Fibroblast of villous mesenchyme (primary cell): ENCODE measurements at regions not wholly inside any gene's neighbourhood (a gene's known extent, or its start where the extent isn't known, plus 50 kb on each side); places are given as distances from the start of the nearest gene placed in this dataset.

Experiments used
- DNase-seq: peaks from one replicate; pipeline ENCODE4 v3.0.0-alpha.2; 2010; ENCODE audit warnings: low read depth
- H3K4me3 ChIP-seq: 2 replicates; pipeline ENCODE4 v1.5.1; 2011; ENCODE audit warnings: low read depth, mild to moderate bottlenecking, low read length
- CTCF ChIP-seq: IDR thresholded peaks from 2 replicates; pipeline ENCODE4 v1.5.1; 2012; ENCODE audit warnings: low read depth, mild to moderate bottlenecking, low read length; ENCODE audit not compliant: insufficient read depth

- no peak for TF ChIP-seq CTCF
- no peak overlapping the region for H3K4me3 ChIP-seq
- no peak for DNase-seq
Observed at GRCh38 chr2:53473775-53474311, 293.8 kb upstream of the CHAC2 start.

GRCh38 chr2:53473236-53473635, 294.4 kb upstream of the CHAC2 start:
- TF ChIP-seq CTCF = peak; percentile 29
- H3K4me3 ChIP-seq = no peak overlapping the region
- DNase-seq = no peak

GRCh38 chr2:53467467-53468180, 300.0 kb upstream of the CHAC2 start:
- DNase-seq = no peak
- no peak for TF ChIP-seq CTCF

GRCh38 chr2:53463806-53464726, 303.5 kb upstream of the CHAC2 start:
- H3K4me3 ChIP-seq = no peak overlapping the region
- no peak for DNase-seq
- TF ChIP-seq CTCF = no peak

More at GRCh38 chr2:53467467-53468180, 300.0 kb upstream of the CHAC2 start:
- H3K4me3 ChIP-seq = no peak overlapping the region

GRCh38 chr2:53460937-53461336, 306.7 kb upstream of the CHAC2 start:
- no peak for DNase-seq
- no peak overlapping the region for H3K4me3 ChIP-seq
- no peak for TF ChIP-seq CTCF

GRCh38 chr2:53460347-53460746, 307.3 kb upstream of the CHAC2 start:
- TF ChIP-seq CTCF = no peak
- DNase-seq = peak; percentile 9
- no peak overlapping the region for H3K4me3 ChIP-seq
